DMS114 treated with DMSO at 0.1 percent for 48 hours (cell line): ENCODE measurements at regions not wholly inside any gene's neighbourhood (a gene's known extent, or its start where the extent isn't known, plus 50 kb on each side); places are given as distances from the start of the nearest gene placed in this dataset.
"Not testable (repeated sequence)": the region's sequence is repeated elsewhere in the genome, so short reads cannot be mapped to it uniquely, and the experiment has no call there.

Experiments used
- DNase-seq: peaks from one replicate; lab custom pipeline; 2025; ENCODE audit not compliant: unreplicated experiment; lab: John Stamatoyannopoulos, UW

GRCh38 chr5:130957151-130957550, 207.9 kb downstream of the HINT1 start:
- DNase-seq: no peak

- DNase-seq: no peak
Observed at GRCh38 chr5:130955041-130955440, 210.0 kb downstream of the HINT1 start.

- no peak for DNase-seq
Observed at GRCh38 chr5:130954336-130954735, 210.7 kb downstream of the HINT1 start.

- no peak for DNase-seq
Observed at GRCh38 chr5:130939059-130939458, 226.0 kb downstream of the HINT1 start.

- no peak for DNase-seq
Observed at GRCh38 chr5:130937046-130937445, 228.0 kb downstream of the HINT1 start.

GRCh38 chr5:130923543-130924124, 241.4 kb downstream of the HINT1 start:
- DNase-seq: no peak

GRCh38 chr5:130912088-130912487, 253.0 kb downstream of the HINT1 start:
- no peak for DNase-seq

GRCh38 chr5:130908186-130908585, 256.9 kb downstream of the HINT1 start:
- no peak for DNase-seq

- not testable (repeated sequence) for DNase-seq
Observed at GRCh38 chr5:130897537-130898195, 267.4 kb downstream of the HINT1 start.

- not testable (repeated sequence) for DNase-seq
Observed at GRCh38 chr5:130897181-130897536, 267.9 kb downstream of the HINT1 start.

GRCh38 chr5:130896636-130897035, 268.4 kb downstream of the HINT1 start:
- no peak for DNase-seq

- DNase-seq: no peak
Observed at GRCh38 chr5:130893006-130893405, 272.1 kb downstream of the HINT1 start.

GRCh38 chr5:130890610-130891009, 274.4 kb downstream of the HINT1 start:
- no peak for DNase-seq

GRCh38 chr5:130885691-130886090, 279.4 kb downstream of the HINT1 start:
- no peak for DNase-seq

GRCh38 chr5:130885027-130885426, 280.0 kb downstream of the HINT1 start:
- no peak for DNase-seq

- no peak for DNase-seq
Observed at GRCh38 chr5:130884023-130884422, 281.0 kb downstream of the HINT1 start.

GRCh38 chr5:130875656-130876055, 289.4 kb downstream of the HINT1 start:
- no peak for DNase-seq

GRCh38 chr5:130874861-130875417, 290.1 kb downstream of the HINT1 start:
- no peak for DNase-seq

- peak; percentile 1 for DNase-seq
Observed at GRCh38 chr5:130871346-130872086, 293.5 kb downstream of the HINT1 start.

GRCh38 chr5:130870691-130871090, 294.4 kb downstream of the HINT1 start:
- no peak for DNase-seq

- no peak for DNase-seq
Observed at GRCh38 chr5:130868186-130868840, 296.7 kb downstream of the HINT1 start.
